ENCODE measurements at regions not wholly inside any gene's neighbourhood (a gene's known extent, or its start where the extent isn't known, plus 50 kb on each side); places are given as distances from the start of the nearest gene placed in this dataset.

GRCh38 chr15:96223939-96224338 lies 106.6 kb upstream of the NR2F2 start:
- TF ChIP-seq CTCF (IDR thresholded peaks at IDR 0.05) (no peak), FOXJ3 (CRISPR knock-in tag; IDR thresholded peaks at IDR 0.05) (no peak), EZH2phosphoT487 (IDR thresholded peaks at IDR 0.05; ENCODE audit: borderline replicate concordance, low read depth) (no peak), SIN3A (IDR thresholded peaks at IDR 0.05; ENCODE audit: borderline replicate concordance, low read depth, low read length) (no peak), MEF2A (IDR thresholded peaks at IDR 0.05; ENCODE audit: borderline replicate concordance, low read depth) (no peak), EP300 (IDR thresholded peaks at IDR 0.05; ENCODE audit: borderline replicate concordance in 1 of 2, low read depth in 1 of 2, low read length in 1 of 2) (no peak), TAF1 (IDR thresholded peaks at IDR 0.05; ENCODE audit: borderline replicate concordance, low read depth, low read length) (no peak), RFX5 (IDR thresholded peaks at IDR 0.05; ENCODE audit: low read length) (no peak), NFIC (IDR thresholded peaks at IDR 0.05; ENCODE audit: borderline replicate concordance) (no peak), USF2 (IDR thresholded peaks at IDR 0.05; ENCODE audit: borderline replicate concordance, low read depth, low read length) (no peak), YY1 (IDR thresholded peaks at IDR 0.05; ENCODE audit: low read depth) (no peak)
